ENCODE measurements at regions not wholly inside any gene's neighbourhood (a gene's known extent, or its start where the extent isn't known, plus 50 kb on each side); places are given as distances from the start of the nearest gene placed in this dataset.

GRCh38 chr4:111812114-111812513 lies 333.1 kb upstream of the FAM241A start:
- FAIRE-seq: no peak
- no peak for TF ChIP-seq CTCF (IDR thresholded peaks at IDR 0.05; ENCODE audit: insufficient read depth, missing control alignments)
- DNase-seq (ENCODE audit: insufficient read length, low spot score): no peak

- no peak for DNase-seq (ENCODE audit: insufficient read length, low spot score)
- no peak for TF ChIP-seq CTCF (IDR thresholded peaks at IDR 0.05; ENCODE audit: insufficient read depth, missing control alignments)
- FAIRE-seq: no peak
Measured at GRCh38 chr4:111812760-111813159, 332.5 kb upstream of the FAM241A start.

- FAIRE-seq (no peak), DNase-seq (ENCODE audit: insufficient read length, low spot score) (no peak)
- TF ChIP-seq CTCF (IDR thresholded peaks at IDR 0.05; ENCODE audit: insufficient read depth, missing control alignments): no peak
Measured at GRCh38 chr4:111813555-111814140, 331.6 kb upstream of the FAM241A start.

GRCh38 chr4:111814961-111815360 lies 330.3 kb upstream of the FAM241A start:
- TF ChIP-seq CTCF (IDR thresholded peaks at IDR 0.05; ENCODE audit: insufficient read depth, missing control alignments): no peak
- no peak for DNase-seq (ENCODE audit: insufficient read length, low spot score)
- FAIRE-seq: no peak

GRCh38 chr4:111821342-111821741 lies 323.9 kb upstream of the FAM241A start:
- TF ChIP-seq CTCF (IDR thresholded peaks at IDR 0.05; ENCODE audit: insufficient read depth, missing control alignments): no peak
- FAIRE-seq: no peak
- no peak for DNase-seq (ENCODE audit: insufficient read length, low spot score)

GRCh38 chr4:111836601-111837000 lies 308.7 kb upstream of the FAM241A start:
- no peak for TF ChIP-seq CTCF (IDR thresholded peaks at IDR 0.05; ENCODE audit: insufficient read depth, missing control alignments)
- FAIRE-seq (no peak), DNase-seq (ENCODE audit: insufficient read length, low spot score) (no peak)

GRCh38 chr4:111837761-111838160 lies 307.5 kb upstream of the FAM241A start:
- no peak for TF ChIP-seq CTCF (IDR thresholded peaks at IDR 0.05; ENCODE audit: insufficient read depth, missing control alignments)
- no peak for FAIRE-seq
- DNase-seq (ENCODE audit: insufficient read length, low spot score): no peak
